HUES48 (cell line): ENCODE measurements at regions not wholly inside any gene's neighbourhood (a gene's known extent, or its start where the extent isn't known, plus 50 kb on each side); places are given as distances from the start of the nearest gene placed in this dataset.
"Not testable (repeated sequence)": the region's sequence is repeated elsewhere in the genome, so short reads cannot be mapped to it uniquely, and the experiment has no call there.

ENCODE experiments used
- H3K27ac ChIP-seq: one replicate; pipeline ENCODE4 v1.7.0; 2013; ENCODE audit warnings: low read depth, low read length, inconsistent platforms
- H3K27me3 ChIP-seq: 2 replicates; pipeline ENCODE4 v1.6.1; 2013; ENCODE audit warnings: mild to moderate bottlenecking, low read length; ENCODE audit not compliant: control insufficient read depth, insufficient read depth
- H3K36me3 ChIP-seq: 2 replicates; pipeline ENCODE4 v1.6.1; 2013; ENCODE audit warnings: low read length; ENCODE audit not compliant: control insufficient read depth, insufficient read depth
- H3K4me1 ChIP-seq: 2 replicates; pipeline ENCODE4 v1.6.1; 2013; ENCODE audit warnings: mild to moderate bottlenecking, low read length; ENCODE audit not compliant: control insufficient read depth, insufficient read depth
- H3K4me3 ChIP-seq: 2 replicates; pipeline ENCODE4 v1.5.1; 2013; ENCODE audit warnings: mild to moderate bottlenecking, low read depth, low read length
- H3K9ac ChIP-seq: 2 replicates; pipeline ENCODE4 v1.6.1; 2013; ENCODE audit warnings: mild to moderate bottlenecking, low read depth, low read length, moderate library complexity
- H3K9me3 ChIP-seq: 2 replicates; pipeline ENCODE4 v1.6.1; 2013; ENCODE audit warnings: low read length; ENCODE audit not compliant: control insufficient read depth, insufficient read depth

GRCh38 chr1:232123775-232124659 is 497.4 kb downstream of the DISC1 start:
- H3K4me3 ChIP-seq = peak overlapping the region; percentile 88
- H3K36me3 ChIP-seq = peaks cover 46% of the 10 kb centered on the region
- no peaks in the 10 kb centered on the region for H3K9me3 ChIP-seq
- H3K27me3 ChIP-seq = no peaks in the 10 kb centered on the region
- H3K9ac ChIP-seq = peak overlapping the region; percentile 85
- H3K4me1 ChIP-seq = peaks cover 36% of the 10 kb centered on the region
- H3K27ac ChIP-seq = peak overlapping the region; percentile 95

GRCh38 chr1:232117903-232118302 is 491.3 kb downstream of the DISC1 start:
- peak overlapping the region; percentile 55 for H3K4me3 ChIP-seq
- not testable (repeated sequence) for H3K27me3 ChIP-seq, H3K36me3 ChIP-seq, H3K9me3 ChIP-seq
- H3K4me1 ChIP-seq = peaks cover 19% of the 10 kb centered on the region
- peak overlapping the region; percentile 41; the same call in 1 of the 2 replicates for H3K9ac ChIP-seq
- peak overlapping the region; percentile 91 for H3K27ac ChIP-seq

- Histone ChIP-seq H3K36me3 (no peaks in the 10 kb centered on the region), H3K9me3 (no peaks in the 10 kb centered on the region), H3K4me1 (peaks cover 41% of the 10 kb centered on the region), H3K27me3 (no peaks in the 10 kb centered on the region), H3K4me3 (no peak overlapping the region), H3K27ac (no peak overlapping the region), H3K9ac (no peak overlapping the region)
Observed at GRCh38 chr1:232114985-232115384, 488.4 kb downstream of the DISC1 start.

GRCh38 chr1:232112076-232112475 is 485.5 kb downstream of the DISC1 start:
- Histone ChIP-seq H3K27ac (peak overlapping the region; percentile 30), H3K36me3 (no peaks in the 10 kb centered on the region), H3K4me1 (peaks cover 52% of the 10 kb centered on the region), H3K27me3 (peaks cover 7% of the 10 kb centered on the region; the same call in 1 of the 2 replicates), H3K9ac (no peak overlapping the region), H3K4me3 (no peak overlapping the region), H3K9me3 (no peaks in the 10 kb centered on the region)

- Histone ChIP-seq H3K4me3 (no peak overlapping the region), H3K4me1 (peaks cover 47% of the 10 kb centered on the region), H3K27me3 (peaks cover 7% of the 10 kb centered on the region; the same call in 1 of the 2 replicates), H3K9me3 (no peaks in the 10 kb centered on the region), H3K27ac (peak overlapping the region; percentile 90), H3K9ac (no peak overlapping the region), H3K36me3 (no peaks in the 10 kb centered on the region)
Observed at GRCh38 chr1:232111611-232112010, 485.0 kb downstream of the DISC1 start.

- H3K9ac ChIP-seq = no peak overlapping the region
- H3K27ac ChIP-seq = peak overlapping the region; percentile 90
- H3K4me3 ChIP-seq = peak overlapping the region; percentile 50
- H3K27me3 ChIP-seq = peaks cover 7% of the 10 kb centered on the region; the same call in 1 of the 2 replicates
- no peaks in the 10 kb centered on the region for H3K36me3 ChIP-seq
- peaks cover 46% of the 10 kb centered on the region for H3K4me1 ChIP-seq
- H3K9me3 ChIP-seq = no peaks in the 10 kb centered on the region
Observed at GRCh38 chr1:232110281-232111090, 483.9 kb downstream of the DISC1 start.

GRCh38 chr1:232109391-232109790 is 482.8 kb downstream of the DISC1 start:
- Histone ChIP-seq H3K27me3 (peaks cover 7% of the 10 kb centered on the region; the same call in 1 of the 2 replicates), H3K27ac (no peak overlapping the region), H3K9ac (no peak overlapping the region), H3K9me3 (no peaks in the 10 kb centered on the region), H3K4me1 (peaks cover 41% of the 10 kb centered on the region), H3K4me3 (no peak overlapping the region), H3K36me3 (no peaks in the 10 kb centered on the region)

- H3K9ac ChIP-seq = no peak overlapping the region
- peaks cover 41% of the 10 kb centered on the region for H3K4me1 ChIP-seq
- H3K4me3 ChIP-seq = no peak overlapping the region
- H3K27ac ChIP-seq = no peak overlapping the region
- H3K9me3 ChIP-seq = no peaks in the 10 kb centered on the region
- H3K36me3 ChIP-seq = no peaks in the 10 kb centered on the region
- peaks cover 7% of the 10 kb centered on the region; the same call in 1 of the 2 replicates for H3K27me3 ChIP-seq
Observed at GRCh38 chr1:232108598-232108997, 482.0 kb downstream of the DISC1 start.

GRCh38 chr1:232106415-232106814 is 479.8 kb downstream of the DISC1 start:
- Histone ChIP-seq H3K4me3 (no peak overlapping the region), H3K9me3 (no peaks in the 10 kb centered on the region), H3K27ac (no peak overlapping the region), H3K36me3 (no peaks in the 10 kb centered on the region), H3K27me3 (peaks cover 7% of the 10 kb centered on the region; the same call in 1 of the 2 replicates), H3K4me1 (peaks cover 31% of the 10 kb centered on the region), H3K9ac (no peak overlapping the region)

- Histone ChIP-seq H3K9me3 (no peaks in the 10 kb centered on the region), H3K4me3 (no peak overlapping the region), H3K27me3 (peaks cover 7% of the 10 kb centered on the region; the same call in 1 of the 2 replicates), H3K9ac (no peak overlapping the region), H3K4me1 (peaks cover 25% of the 10 kb centered on the region), H3K36me3 (no peaks in the 10 kb centered on the region), H3K27ac (no peak overlapping the region)
Observed at GRCh38 chr1:232105561-232105960, 479.0 kb downstream of the DISC1 start.

- no peaks in the 10 kb centered on the region for H3K9me3 ChIP-seq
- no peaks in the 10 kb centered on the region for H3K36me3 ChIP-seq
- H3K9ac ChIP-seq = no peak overlapping the region
- H3K27me3 ChIP-seq = no peaks in the 10 kb centered on the region
- no peaks in the 10 kb centered on the region for H3K4me1 ChIP-seq
- H3K4me3 ChIP-seq = no peak overlapping the region
- H3K27ac ChIP-seq = no peak overlapping the region
Observed at GRCh38 chr1:232101231-232101630, 474.6 kb downstream of the DISC1 start.
